SU-DHL-6 (cell line): ENCODE measurements at regions not wholly inside any gene's neighbourhood (a gene's known extent, or its start where the extent isn't known, plus 50 kb on each side); places are given as distances from the start of the nearest gene placed in this dataset.

Experiments
- EZH2phosphoT487 ChIP-seq: fragments of 200-600 bp; sonication (generic), shearing (Covaris generic); conservative IDR thresholded peaks from 2 replicates; pipeline ENCODE4 v1.6.1; 2018; ENCODE audit warnings: mild to moderate bottlenecking, antibody characterized with exemption, low read length, moderate library complexity, mixed read lengths
- TF ChIP-seq, protein P1 (sequence below): fragments of 200-600 bp; sonication (generic); IDR thresholded peaks from one replicate; pipeline ENCODE4 v1.5.1; 2017; ENCODE audit warnings: antibody characterized with exemption, mild to moderate bottlenecking, low read length, moderate library complexity; ENCODE audit not compliant: insufficient read depth, poor library complexity, severe bottlenecking

DNA sequence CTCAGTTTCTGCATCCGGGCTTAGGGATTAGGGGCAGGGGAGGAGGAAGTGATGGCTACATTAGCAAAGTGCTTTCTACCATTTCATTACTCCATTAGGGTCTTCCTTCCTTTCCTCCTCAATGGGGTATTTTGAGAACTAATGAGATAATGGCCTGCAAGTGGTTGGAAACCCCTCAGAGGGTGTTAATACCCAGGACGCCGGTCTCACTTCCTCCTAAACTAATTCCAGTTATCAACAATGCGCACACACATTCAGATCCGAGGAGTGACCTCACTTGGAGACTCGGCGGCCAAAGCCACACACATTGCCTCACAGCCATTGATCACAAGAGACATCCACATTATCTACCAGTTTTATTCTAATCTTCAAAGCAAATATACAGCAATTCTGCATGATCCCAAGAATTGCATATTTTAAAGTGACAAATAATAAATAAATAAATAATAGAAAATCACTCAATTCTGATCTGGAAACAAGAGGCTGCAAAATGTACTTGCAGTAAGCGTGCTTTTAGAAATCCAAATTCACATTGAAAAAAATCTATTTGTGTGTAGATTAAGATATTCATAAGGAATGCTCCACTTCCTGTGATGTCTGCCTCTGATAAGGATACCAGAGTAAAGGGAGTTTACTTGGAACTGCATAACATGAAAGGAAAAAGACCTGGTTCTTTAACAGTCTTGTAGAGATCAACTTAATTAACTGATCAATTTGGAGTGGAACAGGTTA, 329.1 kb downstream of the FBXW7 start:
- TF ChIP-seq EZH2phosphoT487: no peak
- TF ChIP-seq, protein P1, sequence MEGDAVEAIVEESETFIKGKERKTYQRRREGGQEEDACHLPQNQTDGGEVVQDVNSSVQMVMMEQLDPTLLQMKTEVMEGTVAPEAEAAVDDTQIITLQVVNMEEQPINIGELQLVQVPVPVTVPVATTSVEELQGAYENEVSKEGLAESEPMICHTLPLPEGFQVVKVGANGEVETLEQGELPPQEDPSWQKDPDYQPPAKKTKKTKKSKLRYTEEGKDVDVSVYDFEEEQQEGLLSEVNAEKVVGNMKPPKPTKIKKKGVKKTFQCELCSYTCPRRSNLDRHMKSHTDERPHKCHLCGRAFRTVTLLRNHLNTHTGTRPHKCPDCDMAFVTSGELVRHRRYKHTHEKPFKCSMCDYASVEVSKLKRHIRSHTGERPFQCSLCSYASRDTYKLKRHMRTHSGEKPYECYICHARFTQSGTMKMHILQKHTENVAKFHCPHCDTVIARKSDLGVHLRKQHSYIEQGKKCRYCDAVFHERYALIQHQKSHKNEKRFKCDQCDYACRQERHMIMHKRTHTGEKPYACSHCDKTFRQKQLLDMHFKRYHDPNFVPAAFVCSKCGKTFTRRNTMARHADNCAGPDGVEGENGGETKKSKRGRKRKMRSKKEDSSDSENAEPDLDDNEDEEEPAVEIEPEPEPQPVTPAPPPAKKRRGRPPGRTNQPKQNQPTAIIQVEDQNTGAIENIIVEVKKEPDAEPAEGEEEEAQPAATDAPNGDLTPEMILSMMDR: no peak
